CD4-positive, alpha-beta T cell treated with Interleukin-17A for 1 hour (primary cell): ENCODE measurements at regions not wholly inside any gene's neighbourhood (a gene's known extent, or its start where the extent isn't known, plus 50 kb on each side); places are given as distances from the start of the nearest gene placed in this dataset.
"Not testable (repeated sequence)": the region's sequence is repeated elsewhere in the genome, so short reads cannot be mapped to it uniquely, and the experiment has no call there.

Experiments used
- DNase-seq: peaks from one replicate; pipeline ENCODE4 v3.0.0-alpha.2; 2020

GRCh38 chr15:96052572-96053030 is 277.9 kb upstream of the NR2F2 start:
- DNase-seq, result no peak

DNA sequence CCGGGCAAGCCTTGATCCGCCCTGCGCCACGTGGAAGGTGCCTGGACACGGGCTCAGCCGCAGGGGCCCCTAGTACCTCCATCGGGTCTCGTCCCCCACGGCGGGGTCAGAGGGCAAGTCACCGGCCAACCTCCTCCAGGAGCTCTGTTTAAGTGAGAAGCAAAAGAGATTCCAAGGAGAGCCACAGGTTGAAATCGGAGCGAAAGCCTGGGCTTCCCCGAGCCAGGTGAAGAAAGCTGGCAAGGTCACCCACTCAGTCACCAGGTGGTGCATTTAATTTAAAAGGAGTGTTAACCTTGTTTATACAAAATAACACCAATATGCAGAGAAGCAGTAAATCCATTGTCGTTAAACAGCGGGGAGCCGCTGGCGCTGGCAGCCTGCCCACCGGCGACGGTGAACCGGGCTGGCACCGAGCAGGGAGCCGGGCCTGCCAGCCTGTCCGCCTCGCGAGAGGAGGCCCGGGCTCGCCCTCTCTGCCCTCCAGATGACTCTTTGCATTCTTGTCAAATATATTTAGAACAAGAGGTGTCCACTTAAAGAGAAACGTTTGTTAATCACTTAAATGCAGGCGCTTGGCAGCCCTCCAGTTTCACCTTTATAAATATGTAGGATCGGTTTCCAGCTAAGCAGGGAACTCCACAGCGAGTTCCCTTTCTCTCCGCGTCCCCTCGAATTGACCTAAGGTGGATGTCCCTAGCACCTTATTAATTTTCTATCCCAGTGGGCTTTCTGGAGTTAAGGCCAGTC is 277.3 kb upstream of the NR2F2 start:
- DNase-seq, result no peak

DNA sequence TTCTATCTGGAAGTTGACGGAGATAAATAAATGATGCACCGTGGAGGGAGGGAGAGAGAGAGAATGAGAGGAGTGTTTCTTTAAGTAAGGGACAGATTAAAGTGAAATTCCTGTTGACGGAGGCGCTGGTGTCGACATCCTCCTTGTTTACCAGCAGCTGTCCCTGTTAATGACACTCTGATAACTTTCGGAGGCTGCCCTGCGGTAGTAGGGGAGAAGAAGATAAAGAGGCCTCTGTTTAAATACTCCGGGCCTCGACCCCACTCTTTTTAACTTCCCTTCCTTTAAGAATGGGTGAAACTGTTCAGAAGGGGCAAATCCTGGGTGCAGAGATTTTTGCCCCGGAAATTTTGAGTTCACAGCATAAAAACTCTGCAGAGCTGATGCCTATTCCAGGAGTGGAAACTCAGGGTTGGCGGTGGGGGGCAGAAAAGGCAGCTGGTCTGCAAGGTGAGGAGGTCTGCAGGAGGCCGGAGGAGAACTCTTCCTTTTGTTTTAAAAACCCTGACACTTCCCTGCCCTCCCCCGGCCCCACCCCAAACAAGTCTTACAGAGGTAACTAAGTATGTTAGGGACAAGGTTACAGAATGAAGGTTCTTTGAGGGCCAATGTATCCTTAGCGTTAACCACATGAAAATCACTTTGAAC is 276.6 kb upstream of the NR2F2 start:
- no peak for DNase-seq

DNA sequence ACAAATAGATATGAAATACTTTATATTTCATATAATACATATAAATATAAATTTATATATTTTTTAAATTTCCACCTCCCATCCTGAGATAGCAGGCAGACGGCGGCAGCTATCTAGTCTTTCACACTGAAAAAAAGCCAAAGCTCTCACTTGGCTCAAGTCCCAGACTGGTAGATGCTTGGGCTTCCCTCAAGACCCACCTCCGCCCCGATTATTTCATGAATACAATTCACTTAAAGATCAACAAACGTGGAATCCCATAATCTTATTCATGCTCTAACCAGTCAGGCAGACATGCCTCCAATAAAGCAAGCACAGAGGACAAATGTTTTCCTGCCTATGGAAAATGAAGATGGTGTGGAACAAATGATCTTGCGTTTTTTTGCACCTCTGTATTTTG is 275.9 kb upstream of the NR2F2 start:
- DNase-seq, result no peak

- DNase-seq, result no peak
These were observed 272.2 kb upstream of the NR2F2 start for GRCh38 chr15:96058103-96058851.

DNA sequence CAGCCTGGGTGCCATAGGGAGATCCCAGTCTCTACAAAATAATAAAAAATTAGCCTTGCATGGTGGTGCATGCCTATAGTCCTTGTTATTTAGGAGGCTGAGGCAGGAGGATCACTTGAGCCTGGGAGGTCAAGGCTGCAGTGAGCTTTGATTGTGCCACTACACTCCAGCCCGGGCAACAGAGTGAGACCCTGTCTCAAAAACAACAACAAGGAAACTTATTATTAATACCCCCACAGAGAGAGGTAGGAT is 271.7 kb upstream of the NR2F2 start:
- not testable (repeated sequence) for DNase-seq

- DNase-seq, result not testable (repeated sequence)
These were observed 269.9 kb upstream of the NR2F2 start for GRCh38 chr15:96060591-96060990.

DNA sequence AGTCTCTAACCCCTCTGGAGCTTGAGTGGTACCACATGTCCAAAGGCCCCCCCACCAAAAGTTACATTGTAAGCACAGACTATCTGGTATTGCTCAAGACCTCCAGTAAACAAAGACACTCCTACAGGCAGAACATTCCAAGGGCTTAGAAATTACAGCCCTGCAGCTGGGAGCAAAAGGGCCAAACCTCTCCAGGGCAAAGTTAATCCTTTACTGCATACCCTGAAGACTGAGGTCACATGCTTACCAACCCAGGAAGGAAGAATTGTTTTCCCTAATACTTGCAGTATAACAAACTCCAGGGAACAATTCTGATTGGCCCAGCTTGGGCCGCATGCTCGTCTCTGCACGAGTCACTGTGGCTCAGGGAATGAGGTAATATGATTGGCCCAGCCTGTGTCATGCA is 266.1 kb upstream of the NR2F2 start:
- no peak for DNase-seq

DNA sequence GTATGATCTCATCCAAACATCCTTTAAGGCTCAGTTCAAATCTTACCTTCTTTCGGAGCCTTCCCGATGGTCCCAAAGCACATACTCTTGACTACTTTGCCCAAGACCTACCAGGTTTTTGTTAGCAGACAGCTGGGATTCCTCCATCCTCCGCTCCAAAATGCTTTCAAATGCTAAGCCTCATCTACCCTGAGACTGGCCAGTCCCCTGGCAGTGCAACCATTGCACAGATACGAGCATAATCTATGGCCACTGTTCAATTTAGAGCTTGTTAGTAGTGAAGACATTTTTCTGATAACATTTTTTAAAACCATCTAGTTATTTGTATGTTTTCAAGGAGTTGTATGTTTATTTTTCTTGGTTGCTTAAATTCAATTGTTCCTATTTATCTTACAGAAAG is 264.4 kb upstream of the NR2F2 start:
- DNase-seq, result no peak

- no peak for DNase-seq
These were observed 263.5 kb upstream of the NR2F2 start for GRCh38 chr15:96066852-96067495.

DNA sequence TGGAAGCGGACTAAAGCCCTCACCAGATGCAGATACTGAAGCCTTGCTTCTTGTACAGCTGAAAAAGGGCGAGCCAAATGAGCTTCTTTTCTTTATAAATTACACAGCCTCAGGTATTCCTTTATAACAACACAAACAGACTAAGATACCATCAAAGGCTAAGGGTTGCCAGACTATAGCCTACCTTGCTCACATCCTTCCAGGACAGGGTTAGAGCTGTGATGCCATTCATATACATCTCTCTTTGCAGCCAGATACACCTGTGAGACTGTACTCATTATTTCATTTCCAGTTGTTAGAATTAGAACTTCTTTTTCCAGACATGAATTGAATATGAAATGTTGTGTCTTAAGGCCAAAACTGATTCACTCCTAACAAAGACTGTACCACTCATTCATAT is 262.8 kb upstream of the NR2F2 start:
- no peak for DNase-seq

DNA sequence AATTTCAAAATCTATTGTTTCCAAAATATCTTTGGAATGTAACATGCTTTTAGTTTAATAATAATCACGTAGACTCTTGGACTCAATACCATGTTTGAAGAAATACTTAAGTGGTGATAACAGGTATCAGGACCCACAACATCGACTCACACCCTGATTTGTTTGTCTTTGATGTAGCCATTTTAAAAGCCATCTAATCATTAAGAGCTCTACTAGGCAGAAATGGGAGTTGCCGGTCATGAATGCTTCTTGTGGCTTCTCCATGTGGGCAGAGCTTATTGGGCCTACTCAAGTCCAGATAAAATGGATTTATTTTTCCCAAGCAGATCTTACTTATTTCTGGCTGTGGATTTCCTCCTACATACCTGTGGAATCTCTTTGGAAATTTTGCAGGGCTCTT is 261.6 kb upstream of the NR2F2 start:
- no peak for DNase-seq

DNA sequence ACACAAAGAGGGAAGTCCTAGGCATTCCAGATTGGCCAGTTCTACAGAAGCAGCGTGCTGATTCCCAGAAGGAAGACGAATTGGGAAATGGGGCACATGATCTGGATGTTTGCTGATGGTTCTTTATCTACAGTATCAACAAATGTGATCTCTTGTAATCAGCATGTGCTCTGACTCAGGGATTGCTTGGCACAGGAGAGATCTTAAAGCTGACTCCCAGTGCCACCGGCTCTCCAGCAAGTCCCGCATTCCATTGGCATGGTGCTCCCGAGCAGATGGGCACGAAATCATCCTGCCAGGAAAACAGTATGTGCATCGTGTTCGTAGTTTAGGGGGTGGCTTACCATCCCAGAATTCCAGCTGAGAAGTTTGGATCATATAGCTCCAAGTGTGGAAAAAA is 259.9 kb upstream of the NR2F2 start:
- DNase-seq, result no peak

DNA sequence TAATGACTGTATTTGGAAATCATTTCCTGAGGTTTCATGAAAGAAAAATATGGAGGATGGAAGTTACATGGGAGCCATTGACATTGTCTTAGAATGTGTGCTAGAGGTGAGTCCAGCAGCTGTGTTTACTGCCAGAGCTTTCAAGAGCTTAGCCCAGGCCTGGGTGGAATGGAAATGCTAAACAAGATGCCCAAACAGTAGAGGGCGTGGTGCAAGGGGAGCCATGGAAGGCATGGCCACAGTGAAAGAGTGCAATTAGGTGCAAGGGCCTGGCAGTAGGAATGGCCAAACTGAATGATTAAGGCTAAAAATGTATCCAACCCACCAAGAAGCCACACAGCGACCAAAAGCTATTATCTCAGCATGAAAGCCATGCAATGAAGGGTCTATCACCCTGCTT is 257.7 kb upstream of the NR2F2 start:
- DNase-seq, result no peak

DNA sequence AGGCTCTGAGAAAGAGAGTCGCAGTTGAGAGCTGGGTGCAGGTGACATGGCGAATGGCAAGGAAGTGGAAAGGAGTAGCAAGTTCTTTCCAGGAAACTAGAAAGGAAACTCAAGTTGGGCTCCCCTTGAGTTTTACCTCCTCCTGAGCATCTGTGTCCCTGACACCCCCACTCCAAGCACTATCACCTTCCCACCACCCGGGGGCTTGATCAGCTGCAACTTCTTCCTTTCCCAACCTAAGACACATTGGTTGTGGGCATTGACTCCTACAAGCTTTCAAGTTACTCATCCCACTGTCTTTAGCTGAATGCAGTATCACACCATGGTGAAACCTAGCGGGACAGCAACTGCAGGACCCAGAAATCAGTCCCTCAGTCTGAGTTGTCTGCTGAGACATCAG is 256.6 kb upstream of the NR2F2 start:
- DNase-seq, result no peak

DNA sequence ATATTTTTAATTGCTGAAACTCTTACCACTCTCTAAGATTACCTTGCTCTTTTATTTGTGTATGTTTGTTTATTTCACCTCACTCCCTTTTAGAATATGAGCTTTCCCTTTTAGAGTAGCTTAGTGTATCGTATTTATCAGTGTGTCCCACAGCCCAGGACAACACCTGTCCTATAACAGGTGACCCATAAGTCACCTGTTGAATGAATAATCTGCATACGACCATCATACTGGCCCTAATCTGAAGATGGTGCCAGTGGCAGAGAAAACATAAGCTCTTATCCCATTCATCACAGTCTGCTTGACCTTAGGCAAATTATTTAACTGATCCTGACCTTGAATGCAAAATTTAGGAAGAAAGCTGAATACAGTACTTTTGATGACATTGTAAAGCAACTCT is 254.6 kb upstream of the NR2F2 start:
- no peak for DNase-seq

DNA sequence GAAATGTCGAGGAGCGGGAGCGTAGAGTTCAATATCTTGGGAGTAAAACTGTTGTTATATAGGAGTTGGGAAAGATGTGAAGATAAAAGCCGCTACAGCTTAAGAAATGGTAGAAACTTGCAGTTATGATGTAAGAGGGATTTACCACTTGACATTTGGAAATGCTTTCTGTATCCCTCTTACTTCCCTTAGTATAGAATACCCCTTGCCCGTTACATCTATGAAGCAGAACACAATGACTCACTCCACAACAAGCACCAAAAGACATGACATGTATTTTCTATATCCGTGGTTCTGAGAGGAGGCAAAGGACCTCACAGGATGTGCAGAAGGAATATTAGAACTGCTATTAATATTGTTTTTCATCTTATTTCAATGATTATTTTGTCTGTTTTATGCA is 254.2 kb upstream of the NR2F2 start:
- DNase-seq, result no peak

- DNase-seq, result no peak
These were observed 251.5 kb upstream of the NR2F2 start for GRCh38 chr15:96079041-96079440.

DNA sequence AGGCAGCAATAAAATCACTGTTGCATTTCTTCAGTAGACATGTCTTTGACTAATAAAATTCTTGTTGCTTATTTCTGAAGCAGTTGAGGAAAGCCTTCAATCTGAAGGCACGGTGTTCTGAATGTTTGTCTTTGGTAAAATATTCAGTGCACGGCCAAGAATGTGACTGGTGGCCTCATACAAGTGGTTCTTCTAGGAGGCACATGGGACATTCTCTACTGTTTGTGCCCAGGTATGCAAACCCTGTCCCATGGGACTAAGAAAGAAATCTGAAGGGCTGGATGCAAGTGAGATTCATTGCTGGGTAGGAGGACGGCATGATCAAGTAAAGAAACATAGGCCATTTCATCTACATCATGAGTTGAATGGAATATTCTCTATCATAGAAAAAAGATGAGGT is 250.6 kb upstream of the NR2F2 start:
- no peak for DNase-seq

- DNase-seq, result no peak
These were observed 244.3 kb upstream of the NR2F2 start for GRCh38 chr15:96086164-96086563.

- DNase-seq, result no peak
These were observed 243.2 kb upstream of the NR2F2 start for GRCh38 chr15:96087180-96087884.

DNA sequence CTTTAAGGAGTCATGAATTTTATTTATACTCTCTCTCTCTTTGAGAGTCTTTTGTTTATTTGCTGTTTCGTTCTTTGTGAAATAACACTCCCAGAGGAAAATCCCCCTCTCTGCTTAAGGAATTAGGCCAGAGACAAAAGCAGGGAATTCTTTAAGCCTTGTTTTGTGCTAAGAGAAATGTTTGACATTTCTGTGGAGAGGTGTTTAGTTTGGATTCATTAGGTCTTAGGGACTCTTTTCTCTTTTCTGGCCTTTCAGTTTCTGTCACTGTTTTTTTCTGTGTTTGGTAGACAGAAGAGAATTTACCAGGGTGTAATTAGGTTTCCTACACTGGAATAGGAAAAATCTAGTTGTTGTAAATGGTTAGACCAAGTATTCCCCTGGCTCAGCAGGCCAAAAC is 241.8 kb upstream of the NR2F2 start:
- DNase-seq, result no peak

DNA sequence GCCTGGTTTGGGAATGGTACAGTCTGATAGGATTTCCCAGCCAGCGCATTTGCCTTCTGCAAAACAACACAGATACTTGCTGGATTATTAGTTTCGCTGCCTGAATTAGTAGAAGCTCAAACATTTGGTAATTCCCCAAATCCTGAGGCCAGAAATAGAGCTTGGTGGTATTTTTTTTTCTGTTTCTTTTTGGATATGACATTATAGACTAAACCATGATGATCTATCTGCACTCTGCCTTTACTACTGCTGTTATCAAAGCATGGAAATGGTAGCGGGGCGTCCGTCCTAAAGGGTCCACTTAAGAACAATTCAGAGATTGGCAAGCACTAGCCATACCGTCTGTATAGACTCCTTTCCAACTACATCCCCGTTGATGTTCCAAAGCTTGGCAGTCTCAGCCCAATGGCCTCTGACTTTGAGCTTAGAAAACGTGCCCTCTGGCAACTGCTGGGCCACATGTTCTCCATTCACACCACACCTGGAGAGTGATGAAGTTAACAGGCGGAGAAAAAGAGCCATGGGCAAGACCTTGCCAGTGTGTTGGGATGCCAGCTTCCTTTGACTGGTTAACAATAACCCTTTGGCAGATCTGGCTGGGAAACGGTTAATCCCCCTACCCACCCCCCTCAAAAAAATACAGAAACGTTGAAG is 241.0 kb upstream of the NR2F2 start:
- DNase-seq, result no peak
